LHCN-M2 (cell line): ENCODE measurements at regions not wholly inside any gene's neighbourhood (a gene's known extent, or its start where the extent isn't known, plus 50 kb on each side); places are given as distances from the start of the nearest gene placed in this dataset.
"Not testable (repeated sequence)": the region's sequence is repeated elsewhere in the genome, so short reads cannot be mapped to it uniquely, and the experiment has no call there.

Experiments
- DNase-seq: peaks from one replicate; pipeline ENCODE4 v3.0.0-alpha.2; 2012; ENCODE audit warnings: low read depth

- DNase-seq, result no peak
These were observed 153.2 kb upstream of the FZD8 start for GRCh38 chr10:35795131-35795824.

- DNase-seq, result no peak
These were observed 152.6 kb upstream of the FZD8 start for GRCh38 chr10:35794703-35795102.

GRCh38 chr10:35792291-35792690 is 150.2 kb upstream of the FZD8 start:
- no peak for DNase-seq

DNA sequence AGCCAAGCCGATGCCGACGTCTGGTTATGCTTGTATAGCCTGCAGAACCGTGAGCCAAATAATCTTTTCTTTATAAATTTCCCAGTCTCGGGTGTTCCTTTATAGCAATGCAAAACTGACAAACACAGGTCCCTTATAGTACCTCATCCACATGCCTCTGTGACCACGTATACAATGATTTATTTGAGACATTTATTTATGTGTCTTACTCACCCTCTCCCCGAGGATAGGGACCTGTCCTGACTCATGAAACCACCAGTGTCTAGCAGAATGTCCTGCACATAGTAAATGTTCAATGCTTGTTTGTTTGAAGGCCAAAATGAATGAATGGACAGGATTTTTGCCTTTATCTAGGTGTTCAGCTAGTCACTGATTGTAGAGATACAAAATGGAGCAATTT is 147.9 kb upstream of the FZD8 start:
- no peak for DNase-seq

GRCh38 chr10:35784751-35785150 is 142.7 kb upstream of the FZD8 start:
- DNase-seq, result no peak

- no peak for DNase-seq
These were observed 141.3 kb upstream of the FZD8 start for GRCh38 chr10:35783305-35783838.

DNA sequence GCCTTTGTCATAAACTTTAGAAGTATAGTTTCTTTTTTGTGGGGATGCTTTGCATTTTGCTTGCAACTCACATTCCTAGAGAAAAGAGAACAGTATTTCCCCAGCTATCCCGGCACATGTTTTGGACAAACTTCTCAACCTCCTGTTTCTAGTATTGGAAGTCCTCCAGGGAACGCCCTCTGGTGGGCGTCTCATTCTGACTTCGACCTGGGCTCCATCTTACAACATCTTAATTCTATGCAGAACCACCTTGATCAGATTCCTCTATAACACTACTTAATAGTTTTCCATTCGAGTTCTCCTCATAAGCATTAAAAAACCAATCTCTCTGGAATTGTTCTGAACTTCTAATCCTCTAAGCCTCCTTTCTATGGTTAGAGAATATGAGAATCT is 139.5 kb upstream of the FZD8 start:
- no peak for DNase-seq

GRCh38 chr10:35780970-35781642 is 139.0 kb upstream of the FZD8 start:
- DNase-seq, result no peak

DNA sequence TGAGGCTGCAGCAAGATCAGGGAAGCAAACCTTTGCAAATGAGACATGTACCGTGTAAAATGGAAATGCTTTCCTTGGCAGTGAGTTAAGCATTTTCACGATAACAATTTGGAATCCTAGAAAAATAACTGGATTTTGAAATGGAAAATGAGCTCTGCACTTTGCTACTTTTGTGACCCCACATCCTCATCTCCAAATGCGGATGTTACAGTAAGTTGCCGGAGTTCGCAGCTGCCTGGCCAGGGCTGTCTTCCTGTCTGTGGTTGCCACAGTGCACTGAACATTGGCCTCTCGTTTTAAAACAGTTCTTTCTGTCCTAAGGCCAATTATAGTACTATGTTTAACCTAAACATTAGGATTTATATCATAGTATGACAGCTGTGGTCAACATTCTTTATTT is 136.2 kb upstream of the FZD8 start:
- no peak for DNase-seq

DNA sequence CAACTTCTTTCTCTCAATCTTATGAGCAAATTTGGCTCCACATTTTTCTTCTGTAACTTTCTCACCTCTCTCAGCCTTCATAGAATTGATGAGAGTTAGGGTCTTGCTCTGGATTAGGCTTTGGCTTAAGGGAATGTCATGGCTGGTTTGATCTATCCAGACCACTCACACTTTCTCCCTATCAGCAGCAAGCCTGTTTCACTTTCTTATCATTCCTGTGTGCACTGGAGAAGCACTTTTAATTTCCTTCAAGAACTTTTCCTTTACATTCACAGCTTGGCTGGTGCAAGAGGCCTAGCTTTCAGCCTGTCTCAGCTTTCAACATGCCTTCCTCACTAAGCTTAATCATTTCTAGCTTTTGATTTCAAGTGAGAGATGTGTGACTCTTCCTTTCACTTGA is 134.5 kb upstream of the FZD8 start:
- DNase-seq, result not testable (repeated sequence)

DNA sequence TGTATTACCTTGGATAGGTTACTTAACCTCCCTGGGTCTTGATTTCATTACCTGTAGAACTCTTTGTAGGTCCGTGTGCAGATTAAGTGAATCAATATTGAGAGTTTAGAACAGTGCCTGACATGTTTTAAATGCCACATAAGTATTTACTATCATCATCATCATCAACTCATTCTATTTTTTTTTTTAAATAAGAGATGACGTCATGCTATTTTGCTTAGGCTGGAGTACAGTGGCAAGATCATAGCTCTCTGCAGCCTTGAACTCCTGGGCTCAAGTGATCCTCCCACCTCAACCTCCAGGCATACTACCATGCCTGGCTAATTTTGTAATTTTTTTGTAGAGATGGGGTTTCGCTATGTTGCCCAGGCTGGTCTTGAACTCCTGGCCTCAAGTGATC is 132.0 kb upstream of the FZD8 start:
- no peak for DNase-seq

- DNase-seq, result no peak
These were observed 128.8 kb upstream of the FZD8 start for GRCh38 chr10:35770817-35771355.

GRCh38 chr10:35769795-35770194 is 127.7 kb upstream of the FZD8 start:
- no peak for DNase-seq

GRCh38 chr10:35768731-35769130 is 126.6 kb upstream of the FZD8 start:
- no peak for DNase-seq

DNA sequence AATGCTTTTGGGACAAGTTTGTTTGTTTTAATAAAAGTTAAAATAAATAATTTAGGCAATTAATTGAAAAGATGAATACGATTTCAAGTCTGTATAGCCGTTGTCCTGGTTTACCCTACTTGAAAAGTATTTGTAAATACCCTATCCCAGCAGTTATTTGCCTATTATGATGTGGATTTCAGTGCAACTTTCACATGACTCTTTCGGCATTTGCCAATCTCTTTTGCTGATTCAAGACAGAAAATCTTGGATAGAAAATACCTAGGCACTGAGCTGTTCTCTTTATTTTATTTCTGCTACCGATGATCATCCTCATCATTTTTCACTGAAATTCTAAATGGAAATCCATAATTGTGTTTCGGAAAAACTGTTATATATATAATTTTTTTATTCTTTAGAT is 125.9 kb upstream of the FZD8 start:
- DNase-seq, result no peak

DNA sequence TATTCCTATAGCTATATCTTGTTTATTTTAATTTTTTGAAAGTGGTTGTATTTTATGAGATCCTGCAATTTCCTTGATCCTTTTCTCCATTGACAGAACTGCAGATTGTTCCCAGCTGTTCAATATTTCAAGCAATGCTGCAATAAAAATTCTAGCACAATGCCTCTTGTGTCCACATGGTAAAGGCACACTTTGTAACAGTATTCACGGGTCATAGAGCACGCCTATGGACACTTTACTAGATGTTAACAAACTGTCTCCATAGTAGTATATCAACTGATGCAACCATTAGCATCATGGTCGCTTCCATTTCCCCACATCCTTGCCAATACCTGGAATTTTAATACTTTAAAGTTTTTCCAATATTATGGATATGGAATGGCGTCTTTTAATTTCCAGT is 123.9 kb upstream of the FZD8 start:
- no peak for DNase-seq

DNA sequence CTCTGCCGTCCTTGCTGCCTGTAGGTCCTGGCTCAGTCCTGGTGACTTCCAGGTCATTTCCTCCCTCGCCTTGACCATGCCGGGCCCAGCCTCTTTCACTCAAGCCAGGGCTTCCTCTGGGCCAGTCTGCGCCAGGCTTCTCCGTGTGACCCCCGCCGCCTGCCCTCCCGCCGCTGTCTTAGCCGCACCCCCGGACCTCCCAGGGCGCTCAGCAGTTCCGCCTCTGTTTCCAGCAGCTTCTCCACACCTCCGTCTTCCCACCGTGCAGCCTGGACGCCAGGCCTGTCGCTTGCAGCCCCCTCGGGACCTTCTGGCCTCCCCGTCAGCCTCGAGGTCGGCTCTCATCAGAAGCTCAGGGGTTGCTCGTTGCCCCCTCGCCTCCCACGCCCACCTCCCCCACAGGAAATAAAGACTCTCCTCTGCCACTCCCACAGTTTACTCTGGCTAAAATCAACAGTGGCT is 123.0 kb upstream of the FZD8 start:
- DNase-seq, result no peak

DNA sequence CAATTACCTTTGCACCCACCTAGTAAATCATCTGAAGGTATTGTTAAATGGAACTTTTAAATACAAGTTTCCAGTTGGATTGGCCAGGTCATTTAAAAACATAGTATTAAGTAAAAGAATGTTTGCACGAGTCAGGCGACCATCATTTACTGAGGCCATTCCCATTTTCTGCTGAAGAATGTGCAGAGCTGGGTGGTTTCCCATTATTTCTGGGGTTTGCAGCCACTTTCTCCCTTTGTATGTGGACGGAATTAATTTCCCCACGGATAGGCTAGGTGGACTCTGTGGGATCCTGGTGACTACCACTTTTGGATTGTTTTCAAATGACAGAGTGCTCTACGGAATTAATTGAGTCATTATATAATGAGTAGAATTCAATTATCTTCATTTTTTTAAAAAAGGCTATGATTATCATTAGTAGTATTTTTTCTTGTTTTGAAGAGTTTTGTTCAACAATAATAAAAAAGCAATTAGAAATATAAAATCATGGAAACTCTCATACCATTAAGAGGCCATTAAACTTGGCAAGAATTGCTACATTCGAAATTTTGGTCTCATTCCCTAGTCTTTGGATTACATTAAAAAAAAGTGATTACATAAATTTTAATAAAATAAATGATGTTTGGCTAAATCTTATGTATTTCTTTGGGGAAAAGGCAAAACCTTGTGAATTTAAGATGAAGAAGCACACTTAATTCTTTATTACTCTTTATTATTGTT is 120.4 kb upstream of the FZD8 start:
- no peak for DNase-seq

GRCh38 chr10:35758076-35758475 is 116.0 kb upstream of the FZD8 start:
- DNase-seq, result no peak

GRCh38 chr10:35754519-35754918 is 112.4 kb upstream of the FZD8 start:
- DNase-seq, result no peak

DNA sequence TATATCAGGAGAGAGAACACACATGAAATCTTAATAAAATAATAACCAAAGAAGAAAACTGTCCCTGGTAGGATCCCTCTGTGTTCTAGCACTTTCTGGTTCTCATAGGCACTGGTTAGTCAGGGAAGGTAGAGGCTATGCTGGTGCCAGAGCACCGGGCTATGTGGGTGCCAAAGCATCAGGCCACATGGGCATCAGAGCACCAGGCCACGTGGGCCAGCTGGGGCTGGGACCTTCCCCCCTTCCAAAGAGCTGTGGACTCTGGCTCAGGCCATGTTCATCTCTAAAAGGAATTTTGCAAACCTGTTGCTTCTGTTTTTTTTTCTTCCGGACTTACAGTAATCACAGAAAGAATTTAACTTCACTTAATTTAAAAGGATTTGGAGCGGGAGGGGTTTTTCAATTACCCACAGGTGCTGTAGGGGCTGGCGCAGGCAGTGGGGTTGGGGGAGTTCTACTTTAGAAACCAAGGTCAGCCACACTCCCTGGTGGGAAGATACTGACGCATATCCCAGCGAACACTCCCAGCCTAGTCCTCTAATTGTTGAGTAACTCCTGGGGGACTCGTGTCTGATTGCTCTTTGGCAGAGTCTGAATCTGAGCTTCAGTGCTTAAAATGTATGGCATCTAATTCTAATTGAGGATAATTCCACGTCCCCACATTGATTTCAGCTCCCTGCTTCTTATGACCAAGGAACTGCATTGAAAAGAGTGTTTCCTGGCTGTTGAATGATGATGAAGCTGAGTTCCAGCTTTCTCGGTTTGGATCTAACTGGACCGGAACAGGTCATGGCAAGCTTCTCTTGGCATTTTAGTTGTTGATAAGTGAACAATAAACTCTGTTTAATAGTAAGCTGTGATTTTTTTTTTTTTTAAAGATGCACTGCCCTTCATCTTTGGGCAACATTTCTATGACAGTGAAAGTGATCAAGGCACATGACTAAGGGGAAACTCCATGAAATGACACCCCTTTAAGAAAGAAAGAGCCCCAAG is 110.7 kb upstream of the FZD8 start:
- no peak for DNase-seq
